ENCODE measurements at regions not wholly inside any gene's neighbourhood (a gene's known extent, or its start where the extent isn't known, plus 50 kb on each side); places are given as distances from the start of the nearest gene placed in this dataset.
"Not testable (repeated sequence)": the region's sequence is repeated elsewhere in the genome, so short reads cannot be mapped to it uniquely, and the experiment has no call there.

DNA sequence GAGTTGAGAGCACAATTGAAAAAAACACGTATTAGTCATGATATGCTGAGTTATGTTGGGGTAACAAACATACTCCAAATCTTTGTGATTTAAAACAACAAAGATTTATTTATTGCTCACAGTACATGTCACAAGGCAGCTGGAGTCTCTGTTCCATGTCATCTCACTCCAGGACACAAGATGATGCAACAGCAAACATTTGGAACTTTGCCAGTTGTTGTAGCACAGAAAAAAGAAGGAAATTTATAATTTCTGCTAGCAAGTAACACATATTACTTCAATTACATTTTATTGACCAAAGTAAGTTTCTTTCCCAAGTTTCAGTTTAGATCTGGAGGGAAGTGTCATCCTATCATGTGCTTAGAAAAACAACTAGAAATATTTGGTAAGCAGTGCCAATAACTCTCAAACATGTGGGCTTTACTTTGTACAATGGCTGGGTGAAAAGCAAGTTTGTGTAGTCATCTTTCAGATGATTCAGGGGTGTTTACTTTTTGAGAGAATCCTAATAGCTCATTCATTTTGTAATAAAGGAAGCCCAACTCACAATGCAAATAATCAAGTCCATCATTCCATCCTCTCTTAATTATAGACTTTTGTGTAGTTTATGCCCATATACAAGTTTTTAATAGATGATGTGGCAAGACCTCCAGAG lies 452.3 kb downstream of the ZIC3 start:
- peak in 1 of 3 donors; percentile 6 for DNase-seq

DNA sequence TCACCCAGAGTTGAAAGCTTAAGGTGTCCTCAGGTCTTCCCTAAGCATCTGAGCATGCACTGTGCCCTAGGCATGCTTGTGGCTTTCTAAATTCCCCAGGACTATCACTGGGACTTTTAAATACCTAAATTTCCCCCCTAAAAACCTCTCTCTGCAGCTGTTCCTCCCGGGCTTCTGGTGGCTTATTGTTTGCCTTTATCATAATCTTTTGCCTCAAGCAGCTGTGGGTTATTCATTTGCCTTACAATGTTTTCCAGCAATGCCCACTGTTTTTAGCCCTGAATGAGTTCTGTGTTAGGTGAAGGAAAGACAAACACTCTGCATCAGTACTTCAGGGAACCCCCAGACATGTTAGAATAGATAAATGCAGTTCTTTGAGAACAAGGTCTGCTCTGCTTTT lies 455.0 kb downstream of the ZIC3 start:
- DNase-seq: no peak

DNA sequence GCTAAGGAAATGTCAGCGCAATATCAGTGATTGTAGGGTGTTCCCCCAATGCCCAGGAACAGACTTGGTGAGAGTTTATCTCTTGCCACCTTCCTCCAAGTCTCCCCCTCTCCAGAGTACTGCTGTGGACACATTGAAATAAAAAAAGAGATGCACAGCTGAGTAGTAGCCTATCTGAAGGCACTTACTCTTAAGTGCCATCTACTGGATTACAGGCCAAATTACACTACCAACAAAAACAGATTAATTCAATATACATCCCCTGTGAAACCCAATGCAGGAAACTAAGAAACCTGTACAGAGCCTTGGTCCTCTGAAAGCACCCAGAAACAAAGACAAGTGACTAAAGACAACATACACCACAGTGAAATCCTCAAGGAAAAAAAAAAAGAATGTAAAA lies 460.3 kb downstream of the ZIC3 start:
- DNase-seq: peak in 2 of 3 donors; percentile 6 to 8

DNA sequence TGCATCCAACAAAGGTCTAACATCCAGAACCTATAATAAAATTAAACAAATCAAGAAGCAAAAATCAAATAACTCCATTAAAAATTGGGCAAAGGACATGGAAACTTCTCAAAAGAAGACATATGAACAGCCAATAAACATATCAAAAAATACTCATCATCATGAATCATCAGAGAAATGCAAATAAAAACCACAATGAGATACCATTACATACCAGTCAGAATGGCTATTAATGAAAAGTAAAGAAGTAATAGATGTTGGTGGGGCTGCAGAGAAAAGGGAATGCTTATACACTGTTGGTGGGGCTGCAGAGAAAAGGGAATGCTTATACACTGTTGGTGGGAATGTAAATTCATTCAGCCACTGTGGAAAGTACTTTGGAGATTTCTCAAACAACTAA lies 465.8 kb downstream of the ZIC3 start:
- DNase-seq: no peak

DNA sequence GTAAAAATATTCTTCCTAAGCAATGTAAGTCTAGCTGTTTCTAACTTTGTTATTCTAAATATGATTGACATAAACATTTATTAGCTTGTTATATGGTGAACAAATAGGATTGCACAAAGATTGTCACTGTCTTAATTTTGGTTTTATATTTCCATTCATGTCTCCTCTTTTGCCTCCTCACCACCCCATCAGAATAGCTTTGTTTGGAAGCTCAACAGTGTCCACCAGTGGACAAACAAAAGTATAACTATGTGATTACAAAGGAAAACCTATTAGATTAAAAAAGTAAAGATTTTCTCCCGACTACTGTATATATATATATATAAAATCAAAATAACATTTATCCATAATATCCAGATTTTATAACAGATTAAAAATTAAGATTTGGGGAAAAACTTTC lies 468.2 kb downstream of the ZIC3 start:
- no peak for DNase-seq

DNA sequence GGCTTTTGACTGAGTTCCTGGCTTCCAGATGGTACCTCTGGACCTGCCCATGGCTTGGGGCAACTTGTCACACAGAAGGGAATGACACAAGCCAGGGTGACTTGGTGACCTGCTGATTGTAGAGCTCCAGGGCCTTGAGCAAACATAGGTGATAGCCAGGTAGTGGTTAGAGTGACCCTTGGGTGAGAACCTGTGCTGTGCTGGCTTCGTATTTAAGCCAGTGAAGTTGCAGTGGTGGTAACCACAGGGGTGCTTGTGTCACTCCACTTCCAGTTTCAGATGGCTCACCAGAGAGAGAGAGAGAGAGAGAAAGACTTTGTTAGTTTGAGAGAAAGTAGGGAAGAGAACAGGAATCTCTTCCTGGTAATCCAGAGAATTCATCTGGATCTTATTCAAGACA lies 471.6 kb downstream of the ZIC3 start:
- DNase-seq: no peak

DNA sequence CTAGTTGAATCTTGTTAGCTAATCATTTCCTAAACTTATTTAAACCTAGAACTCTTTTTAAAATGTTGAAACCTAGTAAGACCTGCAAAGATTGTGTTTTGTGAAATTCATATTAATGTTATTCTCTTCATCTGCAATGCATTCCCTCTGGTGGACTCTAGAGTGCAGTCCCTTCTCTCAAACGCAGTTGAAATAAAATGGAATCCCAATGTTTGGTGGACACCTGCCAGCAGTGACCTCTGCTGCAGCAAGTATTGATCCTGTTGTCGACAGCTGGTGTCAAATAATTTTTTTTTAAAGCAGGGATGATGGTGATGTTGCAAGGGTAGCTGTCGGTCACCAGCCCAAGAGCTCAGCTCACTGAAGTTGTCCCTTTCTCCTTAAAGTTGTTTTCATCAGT lies 492.0 kb downstream of the ZIC3 start:
- DNase-seq: no peak

DNA sequence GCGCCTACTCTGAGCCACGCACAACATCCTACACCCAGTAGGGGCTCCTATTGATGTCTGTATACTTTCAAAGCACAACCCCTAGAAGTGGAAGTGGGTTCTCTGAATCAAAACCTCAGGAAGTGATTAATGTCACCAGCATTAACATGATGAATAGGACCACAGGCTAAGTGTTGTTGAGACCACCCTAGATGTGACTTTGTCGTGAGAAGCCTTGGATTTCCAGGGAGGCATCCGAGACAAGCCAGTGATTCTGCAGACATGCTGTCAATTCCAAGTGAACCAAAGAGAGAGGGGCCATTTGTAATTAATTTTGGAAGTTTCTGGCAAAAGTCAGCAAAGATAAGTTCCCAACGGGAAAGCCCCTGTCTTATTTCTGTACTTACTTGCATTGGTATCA lies 493.0 kb downstream of the ZIC3 start:
- DNase-seq: no peak

DNA sequence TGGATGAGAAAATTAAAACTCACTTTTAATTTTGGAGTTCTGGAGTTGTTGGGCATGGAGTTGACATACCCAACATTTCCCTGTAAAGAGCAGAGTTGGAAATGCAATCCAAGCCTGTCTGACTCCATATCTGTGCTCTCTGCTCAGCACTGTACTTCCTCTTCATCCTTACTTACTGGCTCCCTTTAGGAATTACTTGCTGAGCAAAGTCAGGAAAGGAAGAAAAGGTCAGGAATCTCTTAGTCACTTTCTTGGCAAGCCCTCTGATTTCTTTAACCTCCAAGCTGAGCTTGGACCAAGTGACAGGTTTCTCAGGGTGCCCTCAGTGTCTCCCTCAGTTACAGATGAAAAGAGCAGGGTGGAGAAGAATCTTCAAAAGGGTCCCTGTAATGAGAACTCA lies 501.5 kb downstream of the ZIC3 start:
- DNase-seq: no peak

DNA sequence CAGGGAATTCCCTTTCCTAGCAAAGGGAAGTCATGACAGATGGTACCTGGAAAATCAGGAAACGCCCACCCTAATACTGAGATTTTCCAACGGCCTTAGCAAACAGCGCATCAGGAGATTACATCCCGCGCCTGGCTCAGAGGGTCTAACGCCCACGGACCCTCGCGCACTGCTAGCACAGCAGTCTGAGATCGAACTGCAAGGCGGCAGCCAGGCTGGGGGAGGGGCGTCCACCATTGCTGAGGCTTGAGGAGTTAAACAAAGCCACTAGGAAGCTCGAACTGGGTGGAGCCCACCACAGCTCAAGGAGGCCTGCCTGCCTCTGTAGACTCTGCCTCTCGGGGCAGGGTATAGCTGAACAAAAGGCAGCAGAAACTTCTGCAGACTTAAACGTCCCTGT lies 507.7 kb downstream of the ZIC3 start:
- DNase-seq: no peak

DNA sequence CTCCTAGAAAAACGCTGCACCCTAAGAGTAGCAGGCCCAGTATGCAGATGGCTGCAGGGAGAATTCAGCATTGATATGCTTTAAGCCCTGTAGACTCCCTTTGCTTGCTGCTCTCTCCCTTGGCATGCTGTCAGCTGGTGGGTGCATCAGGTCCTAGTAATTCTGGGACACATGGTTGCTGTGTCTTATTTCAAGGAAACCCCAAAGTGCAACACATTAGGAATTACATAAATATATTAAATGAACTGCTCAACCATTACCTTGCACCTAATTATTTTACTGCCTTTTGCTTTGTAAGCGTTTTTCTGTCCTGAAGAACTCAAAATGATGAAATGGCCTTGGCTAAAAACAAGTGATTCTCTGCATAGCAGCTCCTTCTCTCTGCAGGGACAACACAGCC lies 516.3 kb downstream of the ZIC3 start:
- no peak for DNase-seq

DNA sequence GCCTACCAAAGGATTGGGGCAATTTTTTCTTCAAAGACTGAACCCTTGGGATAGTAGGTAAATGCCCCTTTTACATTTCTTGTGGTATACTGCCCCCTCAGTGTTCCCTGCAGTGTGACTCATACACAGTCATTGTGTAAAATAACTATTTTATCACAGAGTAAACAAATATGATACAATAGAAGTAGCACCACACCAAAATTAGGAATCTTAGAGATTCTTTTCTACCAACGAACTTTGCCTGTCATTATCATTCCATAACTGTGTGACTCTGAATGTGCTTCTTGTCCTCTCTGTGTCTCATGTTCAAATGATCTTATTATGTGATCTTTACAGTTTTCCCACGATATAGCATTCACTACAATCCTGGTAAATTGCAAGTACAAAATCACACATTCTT lies 517.0 kb downstream of the ZIC3 start:
- DNase-seq: no peak

DNA sequence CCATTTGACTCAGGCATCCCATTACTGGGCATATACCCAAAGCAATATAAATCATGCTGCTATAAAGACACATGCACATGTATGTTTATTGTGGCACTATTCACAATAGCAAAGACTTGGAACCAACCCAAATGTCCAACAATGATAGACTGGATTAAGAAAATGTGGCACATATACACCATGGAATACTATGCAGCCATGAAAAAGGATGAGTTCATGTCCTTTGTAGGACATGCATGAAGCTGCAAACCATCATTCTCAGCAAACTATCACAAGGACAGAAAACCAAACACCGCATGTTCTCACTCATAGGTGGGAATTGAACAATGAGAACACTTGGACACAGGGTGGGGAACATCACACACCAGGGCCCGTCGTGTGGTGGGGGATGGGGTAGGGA lies 545.0 kb downstream of the ZIC3 start:
- DNase-seq: not testable (repeated sequence)

DNA sequence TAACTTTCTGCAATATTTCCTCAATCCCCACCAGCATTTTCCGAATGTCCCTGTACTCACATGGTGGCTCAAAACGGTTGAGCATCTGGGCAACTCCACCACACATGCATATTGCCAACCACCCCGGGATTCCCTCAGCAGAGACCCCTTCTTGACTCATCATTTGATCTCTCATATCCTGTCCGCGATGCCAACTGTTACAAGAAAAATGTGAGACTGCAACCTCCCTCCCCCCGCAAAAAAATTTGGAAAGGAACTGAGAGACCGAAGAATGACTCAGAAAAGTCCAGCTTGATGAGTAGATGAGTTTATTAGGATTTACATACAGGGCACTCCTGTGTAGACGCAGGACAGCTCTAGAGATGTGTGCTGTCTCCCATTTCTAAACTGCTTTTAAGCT lies 561.4 kb downstream of the ZIC3 start:
- DNase-seq: peak in 1 of 3 donors; percentile 12

DNA sequence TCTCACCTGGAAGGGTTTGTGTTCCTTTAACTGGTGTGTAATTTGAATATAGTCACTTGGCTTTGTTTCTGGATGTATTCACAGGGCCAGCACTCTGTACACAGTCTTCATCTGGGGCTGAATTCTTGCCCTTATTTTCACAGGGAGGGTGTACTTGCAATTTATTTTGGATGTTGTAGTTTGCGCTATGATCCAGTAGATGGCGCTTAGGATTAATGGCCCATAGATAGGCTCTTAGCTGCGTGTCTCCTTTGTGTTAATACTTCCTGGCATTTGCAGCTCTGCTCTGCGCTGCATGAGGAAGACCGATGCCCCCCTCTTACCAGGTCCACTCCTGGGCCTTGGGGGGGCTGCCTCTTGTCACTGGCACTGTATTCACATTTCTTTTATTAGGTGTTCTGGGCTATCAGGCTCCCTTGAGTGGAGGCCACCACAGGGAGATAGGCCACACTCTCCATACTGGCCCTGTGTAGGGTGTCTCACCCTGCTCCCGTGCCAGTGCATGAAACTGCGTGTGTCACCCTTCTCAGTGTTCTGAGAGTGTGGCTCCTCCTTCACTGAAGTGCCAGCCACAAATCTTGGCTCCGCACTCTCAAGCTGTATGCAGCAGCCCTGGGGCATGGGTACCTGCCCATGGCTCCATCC lies 562.2 kb downstream of the ZIC3 start:
- DNase-seq: peak; percentile 9 to 30 (median 23)

DNA sequence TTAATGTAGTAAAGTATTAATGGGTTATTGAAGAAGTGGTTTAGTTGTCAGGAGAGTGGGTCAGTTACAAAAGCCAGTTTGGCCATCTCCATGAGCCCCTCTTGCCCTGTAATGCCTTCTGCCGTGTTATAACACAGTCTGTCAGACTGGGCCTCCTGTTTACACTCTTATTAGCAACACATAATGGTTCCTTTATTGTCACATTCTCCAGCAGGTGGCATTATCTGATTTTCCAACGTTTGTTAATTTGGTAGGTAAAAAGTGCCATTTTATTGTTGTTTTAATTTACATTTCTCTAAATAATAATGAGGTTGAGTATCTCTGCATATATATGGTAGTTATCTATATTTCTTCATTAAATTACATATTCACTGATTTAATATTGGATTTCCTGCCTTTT lies 560.8 kb downstream of the FGF13 start:
- no peak for DNase-seq

DNA sequence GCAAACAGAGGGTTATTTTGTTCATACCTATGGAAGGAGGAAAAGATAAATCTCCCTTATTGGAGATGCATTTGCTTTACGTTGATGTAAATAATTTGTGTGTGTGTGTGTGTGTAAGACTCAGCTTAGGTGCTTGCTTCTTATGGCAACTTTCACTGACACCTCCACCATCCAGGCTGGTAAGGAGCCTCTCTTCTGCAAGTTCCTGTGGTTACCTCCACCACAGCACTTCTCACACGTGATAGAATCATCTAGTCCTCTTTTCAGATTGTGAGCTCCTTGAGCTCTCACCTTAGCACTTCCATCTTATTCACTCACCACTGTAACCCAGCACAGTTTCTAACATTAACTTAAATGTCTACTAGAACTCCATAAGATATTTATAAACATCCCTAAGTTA lies 553.7 kb downstream of the FGF13 start:
- DNase-seq: no peak

DNA sequence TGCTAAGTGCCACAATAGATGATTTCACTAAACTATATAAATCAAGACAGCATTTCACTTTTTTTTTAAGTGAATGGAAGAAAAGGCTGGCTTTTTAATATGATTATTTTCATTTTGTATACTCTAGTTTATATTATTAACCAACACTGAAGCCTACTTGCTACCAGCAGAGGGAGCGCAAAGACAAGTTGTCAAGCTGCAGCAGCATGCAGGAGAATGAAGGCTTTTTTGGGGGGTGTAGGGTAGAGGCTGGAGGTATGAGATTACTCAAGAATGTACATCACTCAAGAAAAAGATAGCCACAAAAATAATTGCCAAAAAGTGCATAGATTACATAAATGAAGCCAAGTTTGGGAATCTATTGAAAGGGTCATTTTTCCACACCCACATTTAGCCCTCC lies 519.5 kb downstream of the FGF13 start:
- peak; percentile 0 to 16 (median 1) for DNase-seq

DNA sequence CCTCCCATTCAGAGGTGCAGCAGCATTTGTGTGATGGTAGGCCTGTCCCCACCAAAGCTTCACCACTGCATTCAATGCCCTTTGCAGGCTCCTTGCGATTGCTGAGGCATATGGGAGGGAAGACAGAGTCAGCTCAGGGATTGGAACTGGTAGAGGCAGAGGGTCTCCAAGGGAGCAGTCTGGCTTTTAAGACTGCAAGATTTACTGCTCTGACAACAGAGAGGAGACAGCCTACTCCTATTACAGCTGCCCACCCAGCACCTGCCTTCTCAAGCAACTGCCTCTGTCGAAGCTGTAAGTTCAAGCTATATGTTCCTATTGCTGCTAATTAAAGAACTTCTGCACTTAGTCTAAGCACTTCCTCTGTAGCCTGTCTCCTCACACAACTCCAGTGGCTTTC lies 481.8 kb downstream of the FGF13 start:
- DNase-seq: no peak

DNA sequence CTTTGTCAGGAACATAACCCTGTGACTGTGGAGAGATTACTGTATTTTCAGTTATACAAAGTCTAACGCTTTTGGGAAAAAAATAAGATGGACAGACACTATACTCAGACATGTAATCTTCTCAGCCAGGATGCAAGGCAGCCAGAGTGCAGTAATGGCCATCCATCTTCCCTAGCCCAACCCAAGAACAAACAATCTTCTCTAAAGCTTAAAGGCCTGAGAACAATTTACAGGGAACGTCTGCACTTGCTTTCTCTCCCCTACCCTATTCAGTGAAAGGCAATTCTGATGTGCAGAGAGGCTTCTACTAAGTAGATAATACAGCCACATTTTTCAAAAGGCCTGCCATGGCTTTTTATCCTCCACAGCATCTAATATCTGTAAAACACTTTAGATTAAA lies 471.3 kb downstream of the FGF13 start:
- no peak for DNase-seq

DNA sequence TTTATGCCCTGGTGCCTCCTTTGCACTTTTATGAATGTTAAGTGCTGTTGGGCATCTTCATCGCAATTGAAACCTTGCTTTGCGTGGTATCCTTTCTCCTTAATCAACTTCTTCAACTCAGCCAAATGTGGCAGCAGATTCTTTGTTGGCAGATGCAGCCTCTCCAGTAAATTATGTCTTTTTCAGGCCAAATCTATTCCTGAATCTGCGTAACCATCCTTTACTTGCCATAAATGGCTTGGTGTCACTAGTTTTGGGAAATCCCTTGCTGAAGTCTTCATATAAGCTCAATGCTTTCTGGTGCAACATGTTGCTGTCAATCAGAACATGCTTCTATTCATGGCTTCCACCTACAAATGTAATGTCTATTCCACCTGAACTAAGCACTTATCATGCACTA lies 457.5 kb downstream of the FGF13 start:
- DNase-seq: no peak

DNA sequence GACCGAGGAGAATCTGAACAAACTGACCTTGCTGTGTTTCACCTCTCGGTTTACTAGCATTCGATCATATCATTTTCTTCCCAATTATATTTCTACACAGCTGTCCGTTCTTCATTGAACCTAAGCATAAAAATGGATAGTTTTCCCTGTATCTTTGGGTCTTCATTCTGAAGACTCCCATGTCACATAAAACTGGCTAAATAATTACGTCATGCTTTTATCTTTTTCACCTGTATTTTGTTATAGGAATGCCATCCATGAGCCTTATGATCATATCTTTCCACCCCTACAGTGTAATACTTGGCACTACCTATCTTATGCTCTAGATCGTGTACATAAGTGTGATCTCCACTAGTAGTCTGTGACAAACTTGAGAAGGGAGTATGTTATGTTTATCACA lies 456.1 kb downstream of the FGF13 start:
- DNase-seq: no peak

DNA sequence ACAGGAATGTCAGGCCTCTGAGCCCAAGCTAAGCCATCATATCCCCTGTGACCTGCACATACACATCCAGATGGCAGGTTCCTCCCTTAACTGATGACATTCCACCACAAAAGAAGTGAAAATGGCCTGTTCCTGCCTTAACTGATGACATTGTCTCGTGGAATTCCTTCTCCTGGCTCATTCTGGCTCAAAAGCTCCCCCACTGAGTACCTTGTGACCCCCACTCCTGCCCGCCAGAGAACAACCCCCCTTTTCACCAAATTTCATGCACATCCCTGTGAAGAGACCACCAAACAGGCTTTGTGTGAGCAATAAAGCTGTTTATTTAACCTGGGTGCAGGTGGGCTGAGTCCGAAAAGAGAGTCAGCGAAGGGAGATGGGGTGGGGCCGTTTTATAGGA lies 447.4 kb downstream of the FGF13 start:
- DNase-seq: not testable (repeated sequence)

DNA sequence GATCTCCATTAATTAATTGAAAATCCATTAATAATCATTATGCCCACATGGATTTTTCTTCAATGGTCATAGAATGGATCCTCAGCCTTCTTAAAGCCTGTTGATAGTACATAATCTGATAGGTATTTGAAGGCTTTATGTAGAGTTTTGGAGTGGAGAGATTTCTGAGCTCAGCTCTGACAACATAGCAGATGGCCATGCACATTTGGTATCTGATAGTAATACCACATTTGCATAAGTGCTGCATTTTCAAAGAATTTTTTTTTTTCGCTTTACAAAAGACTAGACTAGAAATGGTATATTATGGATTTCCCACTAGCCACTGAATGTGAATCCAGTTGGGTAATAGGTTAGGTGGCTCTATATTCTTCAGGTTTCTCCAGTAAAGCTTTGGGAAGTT lies 440.6 kb downstream of the FGF13 start:
- no peak for DNase-seq

Data from muscle of back (tissue), 3 donors.